ENCODE measurements at regions not wholly inside any gene's neighbourhood (a gene's known extent, or its start where the extent isn't known, plus 50 kb on each side); places are given as distances from the start of the nearest gene placed in this dataset.
"Not testable (repeated sequence)": the region's sequence is repeated elsewhere in the genome, so short reads cannot be mapped to it uniquely, and the experiment has no call there.

- 74 to 80% methylated on average over 7 of the region's 7 CpGs for WGBS, 2 donors
- Histone ChIP-seq H3K27ac (peak overlapping the region in 1 of 4 donors; percentile 89), H3K36me3 (no peaks in the 10 kb centered on the region), H3K4me1 (peaks cover 0 to 44% (median 36%) of the 10 kb centered on the region in 4 donors), H3K9me3 (no peaks in the 10 kb centered on the region), H3K27me3 (no peaks in the 10 kb centered on the region), H3K4me3 (no peak overlapping the region)
- TF ChIP-seq POLR2AphosphoS5 (IDR thresholded peaks at IDR 0.05) (peak in 1 of 4 donors; percentile 49), EP300 (IDR thresholded peaks at IDR 0.05) (peak in 1 of 4 donors; percentile 43), POLR2A (IDR thresholded peaks at IDR 0.05) (no peak)
- no peak for DNase-seq
- intact Hi-C loops (cut with DNase I): loop anchor here (5.0 kb wide), 1 partner anchor 79 kb away; no protein-coding TSS in a partner anchor
These were observed 77.7 kb downstream of the TOMM20 start for GRCh38 chr1:235050911-235051360.

- not testable (repeated sequence) for H3K4me3 ChIP-seq, H3K27me3 ChIP-seq, DNase-seq, H3K9me3 ChIP-seq, H3K36me3 ChIP-seq
- intact Hi-C loops (cut with DNase I): loop anchor here (2.0 to 5.0 kb wide), 2 partner anchors 78 to 325 kb away; no protein-coding TSS in a partner anchor
- Histone ChIP-seq H3K27ac (peak overlapping the region in 3 of 4 donors; percentile 83 to 89 (median 83)), H3K4me1 (peaks cover 0 to 44% (median 36%) of the 10 kb centered on the region in 4 donors)
- WGBS, 2 donors: 89 to 92% methylated on average over 21 of the region's 21 CpGs
These were observed 78.8 kb downstream of the TOMM20 start for GRCh38 chr1:235049716-235050378.

- Histone ChIP-seq H3K27me3 (no peaks in the 10 kb centered on the region), H3K4me3 (no peak overlapping the region), H3K4me1 (peaks cover 0 to 44% (median 36%) of the 10 kb centered on the region in 4 donors), H3K36me3 (no peaks in the 10 kb centered on the region), H3K27ac (peak overlapping the region; percentile 81 to 89 (median 83)), H3K9me3 (no peaks in the 10 kb centered on the region)
- no peak for DNase-seq
- 96% methylated on average over 5 of the region's 5 CpGs for WGBS, 2 donors
- intact Hi-C loops (cut with DNase I): loop anchor here (2.0 kb wide), 1 partner anchor 324 kb away; no protein-coding TSS in a partner anchor
- TF ChIP-seq POLR2AphosphoS5 (IDR thresholded peaks at IDR 0.05): no peak
- no peak for TF ChIP-seq EP300 (IDR thresholded peaks at IDR 0.05)
- TF ChIP-seq CTCF (IDR thresholded peaks at IDR 0.05): no peak
- TF ChIP-seq POLR2A (IDR thresholded peaks at IDR 0.05): no peak
These were observed 79.4 kb downstream of the TOMM20 start for GRCh38 chr1:235049217-235049616.

- H3K4me1 ChIP-seq: peaks cover 0 to 44% (median 36%) of the 10 kb centered on the region in 4 donors
- no peak overlapping the region for H3K4me3 ChIP-seq
- no peaks in the 10 kb centered on the region for H3K9me3 ChIP-seq
- no peak for TF ChIP-seq CTCF (IDR thresholded peaks at IDR 0.05)
- H3K27ac ChIP-seq: peak overlapping the region; percentile 81 to 89 (median 83)
- WGBS, 2 donors: 70 to 87% methylated on average over 6 of the region's 6 CpGs
- H3K27me3 ChIP-seq: no peaks in the 10 kb centered on the region
- peak; percentile 72 for DNase-seq
- intact Hi-C loops (cut with DNase I): loop anchor here (2.0 kb wide), 2 partner anchors 41 to 49 kb away; no protein-coding TSS in a partner anchor
- H3K36me3 ChIP-seq: no peaks in the 10 kb centered on the region
These were observed 81.2 kb downstream of the TOMM20 start for GRCh38 chr1:235047331-235047871.

- no peaks in the 10 kb centered on the region for H3K27me3 ChIP-seq
- 86 to 93% methylated on average over 17 of the region's 17 CpGs for WGBS, 2 donors
- TF ChIP-seq EP300 (IDR thresholded peaks at IDR 0.05) (no peak), POLR2A (IDR thresholded peaks at IDR 0.05) (no peak), CTCF (IDR thresholded peaks at IDR 0.05) (no peak), POLR2AphosphoS5 (IDR thresholded peaks at IDR 0.05) (no peak)
- H3K4me3 ChIP-seq: no peak overlapping the region
- no peaks in the 10 kb centered on the region for H3K9me3 ChIP-seq
- peaks cover 0 to 35% (median 34%) of the 10 kb centered on the region in 4 donors for H3K4me1 ChIP-seq
- intact Hi-C loops (cut with DNase I): loop anchor here (2.0 kb wide), 2 partner anchors 39 to 47 kb away; no protein-coding TSS in a partner anchor
- DNase-seq: no peak
- H3K27ac ChIP-seq: peak overlapping the region in 2 of 4 donors; percentile 25 to 83
- H3K36me3 ChIP-seq: no peaks in the 10 kb centered on the region
These were observed 82.6 kb downstream of the TOMM20 start for GRCh38 chr1:235045921-235046601.
